ENCODE measurements at regions not wholly inside any gene's neighbourhood (a gene's known extent, or its start where the extent isn't known, plus 50 kb on each side); places are given as distances from the start of the nearest gene placed in this dataset.

DNA sequence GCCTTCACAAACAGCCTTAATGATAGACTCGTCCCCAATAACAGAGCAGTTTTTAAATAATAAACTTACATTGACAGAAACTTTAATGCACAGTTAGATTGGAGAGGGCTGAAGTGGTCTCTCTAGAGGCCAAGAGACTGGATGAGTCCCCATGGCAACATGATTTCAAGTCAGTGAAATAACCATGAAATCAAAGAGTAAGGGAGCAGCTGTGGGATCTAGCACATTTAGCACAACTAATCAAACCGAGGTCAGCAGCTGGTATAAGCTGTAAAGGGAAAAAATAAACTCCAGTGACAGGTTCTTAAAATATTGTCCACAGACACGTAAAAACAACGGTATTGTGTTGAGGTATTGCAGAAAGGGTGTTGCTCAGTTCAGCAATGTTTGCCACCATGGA is 916.6 kb downstream of the DNAH5 start:
- Mint-ChIP-seq H3K4me1 (no peaks in the 10 kb centered on the region), H3K27ac (no peak overlapping the region), H3K9me3 (no peaks in the 10 kb centered on the region), H3K27me3 (ENCODE audit: insufficient read depth, low read depth, poor library complexity) (no peaks in the 10 kb centered on the region), H3K36me3 (ENCODE audit: low read depth) (no peaks in the 10 kb centered on the region), H3K4me3 (no peak overlapping the region)
- H3K79me2 ChIP-seq (replicated peaks; ENCODE audit: insufficient read depth) = no peaks in the 10 kb centered on the region
- no peaks in the 10 kb centered on the region for H3K9me2 ChIP-seq (ENCODE audit: insufficient read depth)
- ATAC-seq = no peak
- TF ChIP-seq STAT1 (IDR thresholded peaks at IDR 0.05; ENCODE audit: unreplicated experiment) (no peak), REST (IDR thresholded peaks at IDR 0.05; ENCODE audit: unreplicated experiment) (no peak), NANOG (IDR thresholded peaks at IDR 0.05; ENCODE audit: borderline replicate concordance) (no peak), ZNF114 (CRISPR knock-in tag; IDR thresholded peaks at IDR 0.05) (no peak), CREB1 (CRISPR knock-in tag; IDR thresholded peaks at IDR 0.05; ENCODE audit: low read depth) (no peak), EZH2 (IDR thresholded peaks at IDR 0.05; ENCODE audit: low read depth, unreplicated experiment) (no peak), POLR2AphosphoS5 (IDR thresholded peaks at IDR 0.05; ENCODE audit: low read depth) (no peak), EZH2phosphoT487 (IDR thresholded peaks at IDR 0.05; ENCODE audit: unreplicated experiment) (no peak), JUNB (IDR thresholded peaks at IDR 0.05; ENCODE audit: unreplicated experiment) (no peak), CTCF (conservative IDR thresholded peaks at IDR 0.05; ENCODE audit: low read depth in 2 of 2) (no peak), ZNF462 (CRISPR knock-in tag; IDR thresholded peaks at IDR 0.05) (no peak), ZNF331 (CRISPR knock-in tag; IDR thresholded peaks at IDR 0.05; ENCODE audit: low read depth) (no peak)
- TF ChIP-seq, protein P1, sequence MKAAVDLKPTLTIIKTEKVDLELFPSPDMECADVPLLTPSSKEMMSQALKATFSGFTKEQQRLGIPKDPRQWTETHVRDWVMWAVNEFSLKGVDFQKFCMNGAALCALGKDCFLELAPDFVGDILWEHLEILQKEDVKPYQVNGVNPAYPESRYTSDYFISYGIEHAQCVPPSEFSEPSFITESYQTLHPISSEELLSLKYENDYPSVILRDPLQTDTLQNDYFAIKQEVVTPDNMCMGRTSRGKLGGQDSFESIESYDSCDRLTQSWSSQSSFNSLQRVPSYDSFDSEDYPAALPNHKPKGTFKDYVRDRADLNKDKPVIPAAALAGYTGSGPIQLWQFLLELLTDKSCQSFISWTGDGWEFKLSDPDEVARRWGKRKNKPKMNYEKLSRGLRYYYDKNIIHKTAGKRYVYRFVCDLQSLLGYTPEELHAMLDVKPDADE (IDR thresholded peaks at IDR 0.05) = no peak
- no peaks in the 10 kb centered on the region for H3K36me3 ChIP-seq (ENCODE audit: insufficient read depth)
- H3F3A ChIP-seq (replicated peaks; ENCODE audit: low read depth) = no peaks in the 10 kb centered on the region
- H3K4me2 ChIP-seq = no peak overlapping the region
- no peaks in the 10 kb centered on the region for H3K27me3 ChIP-seq (ENCODE audit: insufficient read depth)
- no peaks in the 10 kb centered on the region for H4K20me1 ChIP-seq (replicated peaks; ENCODE audit: insufficient read depth)
- no peaks in the 10 kb centered on the region for H3K4me1 ChIP-seq (ENCODE audit: insufficient read depth)
- H3K27ac ChIP-seq (ENCODE audit: low read depth) = no peak overlapping the region
- no peak for DNase-seq (ENCODE audit: low spot score)
- H3K4me3 ChIP-seq = no peak overlapping the region
- no peak overlapping the region for H2AFZ ChIP-seq

Measured in GM23338 (cell line).